Type B pancreatic cell (in vitro differentiated cells): ENCODE measurements at regions not wholly inside any gene's neighbourhood (a gene's known extent, or its start where the extent isn't known, plus 50 kb on each side); places are given as distances from the start of the nearest gene placed in this dataset.
"Not testable (repeated sequence)": the region's sequence is repeated elsewhere in the genome, so short reads cannot be mapped to it uniquely, and the experiment has no call there.

ENCODE experiments used
- DNase-seq: peaks from one replicate; pipeline ENCODE4 v3.0.0; 2021; ENCODE audit warnings: mixed read lengths; ENCODE audit not compliant: unreplicated experiment; ENCODE audit errors: extremely low spot score
- H3K27ac Mint-ChIP-seq: 2 replicates; pipeline ENCODE4 v1.8.0; 2021; ENCODE audit warnings: mild to moderate bottlenecking, mixed read lengths
- H3K27me3 Mint-ChIP-seq: 2 replicates; pipeline ENCODE4 v1.8.0; 2021; ENCODE audit warnings: mixed read lengths
- H3K36me3 Mint-ChIP-seq: 2 replicates; pipeline ENCODE4 v1.8.0; 2021; ENCODE audit warnings: mixed read lengths
- H3K4me1 Mint-ChIP-seq: one replicate; pipeline ENCODE4 v1.8.0; 2021; ENCODE audit warnings: mixed read lengths; ENCODE audit not compliant: unreplicated experiment
- H3K4me3 Mint-ChIP-seq: 2 replicates; pipeline ENCODE4 v1.8.0; 2021; ENCODE audit warnings: mild to moderate bottlenecking, mixed read lengths
- H3K9me3 Mint-ChIP-seq: 2 replicates; pipeline ENCODE4 v1.8.0; 2021; ENCODE audit warnings: mixed read lengths
- CTCF ChIP-seq: fragments of 200-600 bp; sonication (generic); conservative IDR thresholded peaks from 2 replicates; pipeline ENCODE4 v1.5.0; 2021; ENCODE audit warnings: antibody characterized with exemption, mild to moderate bottlenecking

- Mint-ChIP-seq H3K27me3 (no peaks in the 10 kb centered on the region), H3K27ac (no peak overlapping the region), H3K36me3 (no peaks in the 10 kb centered on the region), H3K9me3 (peaks cover 5% of the 10 kb centered on the region), H3K4me3 (no peak overlapping the region), H3K4me1 (no peaks in the 10 kb centered on the region)
- DNase-seq: no peak
- TF ChIP-seq CTCF: no peak
Observed at GRCh38 chr4:110424144-110424543, 51.8 kb upstream of the ENPEP start.

GRCh38 chr4:110418641-110419040 is 57.3 kb upstream of the ENPEP start:
- no peak overlapping the region for H3K27ac Mint-ChIP-seq
- H3K4me3 Mint-ChIP-seq: no peak overlapping the region
- TF ChIP-seq CTCF: no peak
- no peak for DNase-seq
- H3K36me3 Mint-ChIP-seq: peaks cover 4% of the 10 kb centered on the region
- H3K4me1 Mint-ChIP-seq: peaks cover 8% of the 10 kb centered on the region
- no peaks in the 10 kb centered on the region for H3K27me3 Mint-ChIP-seq
- peaks cover 4% of the 10 kb centered on the region for H3K9me3 Mint-ChIP-seq

GRCh38 chr4:110417136-110417535 is 58.8 kb upstream of the ENPEP start:
- Mint-ChIP-seq H3K27ac (no peak overlapping the region), H3K4me3 (no peak overlapping the region), H3K9me3 (peaks cover 4% of the 10 kb centered on the region), H3K4me1 (peaks cover 16% of the 10 kb centered on the region), H3K36me3 (peaks cover 4% of the 10 kb centered on the region), H3K27me3 (no peaks in the 10 kb centered on the region)
- DNase-seq: no peak
- TF ChIP-seq CTCF: no peak

- Mint-ChIP-seq H3K27me3 (no peaks in the 10 kb centered on the region), H3K4me1 (peaks cover 23% of the 10 kb centered on the region), H3K36me3 (peaks cover 4% of the 10 kb centered on the region), H3K9me3 (peaks cover 4% of the 10 kb centered on the region), H3K27ac (no peak overlapping the region), H3K4me3 (no peak overlapping the region)
- no peak for DNase-seq
- no peak for TF ChIP-seq CTCF
Observed at GRCh38 chr4:110415478-110415877, 60.5 kb upstream of the ENPEP start.

GRCh38 chr4:110415041-110415440 is 60.9 kb upstream of the ENPEP start:
- no peak for DNase-seq
- peaks cover 4% of the 10 kb centered on the region for H3K36me3 Mint-ChIP-seq
- peaks cover 4% of the 10 kb centered on the region for H3K9me3 Mint-ChIP-seq
- H3K27ac Mint-ChIP-seq: no peak overlapping the region
- no peak overlapping the region for H3K4me3 Mint-ChIP-seq
- TF ChIP-seq CTCF: no peak
- H3K27me3 Mint-ChIP-seq: no peaks in the 10 kb centered on the region
- peaks cover 23% of the 10 kb centered on the region for H3K4me1 Mint-ChIP-seq

- Mint-ChIP-seq H3K27ac (no peak overlapping the region), H3K4me3 (no peak overlapping the region), H3K27me3 (no peaks in the 10 kb centered on the region), H3K9me3 (peaks cover 4% of the 10 kb centered on the region), H3K36me3 (peaks cover 4% of the 10 kb centered on the region), H3K4me1 (peaks cover 23% of the 10 kb centered on the region)
- no peak for DNase-seq
- no peak for TF ChIP-seq CTCF
Observed at GRCh38 chr4:110414561-110414920, 61.4 kb upstream of the ENPEP start.

GRCh38 chr4:110413807-110414560 is 62.0 kb upstream of the ENPEP start:
- H3K36me3 Mint-ChIP-seq, H3K4me3 Mint-ChIP-seq, DNase-seq, H3K27me3 Mint-ChIP-seq, H3K27ac Mint-ChIP-seq, H3K9me3 Mint-ChIP-seq: not testable (repeated sequence)
- peaks cover 23% of the 10 kb centered on the region for H3K4me1 Mint-ChIP-seq
